ENCODE measurements at regions not wholly inside any gene's neighbourhood (a gene's known extent, or its start where the extent isn't known, plus 50 kb on each side); places are given as distances from the start of the nearest gene placed in this dataset.

- H3K4ac ChIP-seq (replicated peaks; ENCODE audit: insufficient read length, low read depth, low read length) = no peak overlapping the region
- H4K8ac ChIP-seq (ENCODE audit: extremely low read depth, insufficient read depth, low read length) = no peak overlapping the region
- no peak overlapping the region for H3K56ac ChIP-seq (replicated peaks; ENCODE audit: insufficient read length, low read depth, low read length)
- TF ChIP-seq SRF (IDR thresholded peaks at IDR 0.05; ENCODE audit: low read depth, low read length) = no peak
- peak in 1 of 2 experiments; percentile 46; a peak in 3 of 4 replicates for TF ChIP-seq RAD21 (IDR thresholded peaks at IDR 0.05 in 1 of 2, conservative IDR thresholded peaks at IDR 0.05 in 1 of 2; ENCODE audit: low read depth in 2 of 2, low read length in 2 of 2)
- H3K4me3 ChIP-seq (ENCODE audit: extremely low read depth in 1 of 4, insufficient read depth in 2 of 4, low read depth in 3 of 4, low read length in 4 of 4) = no peak overlapping the region
- no peaks in the 10 kb centered on the region for H3K23me2 ChIP-seq (ENCODE audit: low read depth, low read length)
- no peaks in the 10 kb centered on the region for H3K79me1 ChIP-seq (ENCODE audit: low read depth, low read length)
- H3K4me2 ChIP-seq (ENCODE audit: insufficient read depth in 1 of 2, low read depth in 2 of 2, low read length in 2 of 2) = no peak overlapping the region
- H4K91ac ChIP-seq (replicated peaks; ENCODE audit: insufficient read length, low read length) = no peak overlapping the region
- H3K9ac ChIP-seq (replicated peaks in 1 of 4; ENCODE audit: extremely low read depth in 1 of 4, low read depth in 3 of 4, low read length in 3 of 4) = no peak overlapping the region
- H3K14ac ChIP-seq (ENCODE audit: insufficient read length) = no peak overlapping the region
- no peak overlapping the region for H2BK120ac ChIP-seq (replicated peaks; ENCODE audit: low read depth, low read length)
- H4K20me1 ChIP-seq (replicated peaks in 1 of 2; ENCODE audit: control insufficient read depth in 1 of 2, insufficient read depth in 2 of 2, low read length in 2 of 2) = no peaks in the 10 kb centered on the region
- ChIA-PET CTCF (ENCODE audit: partially characterized antibody) (no interaction called here), POLR2A (ENCODE audit: partially characterized antibody) (no interaction called here)
- WGBS, 2 experiments (ENCODE audit: extremely low coverage in 1 of 2, insufficient coverage in 1 of 2, insufficient read length in 1 of 2, insufficient replicate concordance in 2 of 2, low coverage in 1 of 2, low lambda C conversion rate in 2 of 2, missing lambda C conversion rate in 1 of 2) = 64% methylated on average over 3 of the region's 3 CpGs; no CpG with 5 or more reads in 1 of the 2 experiments
- H2BK5ac ChIP-seq (ENCODE audit: low read depth, low read length) = no peak overlapping the region
- FAIRE-seq (no peak), DNase-seq (ENCODE audit: low read depth in 1 of 2, low spot score in 2 of 2) (no peak)
- H3K9me3 ChIP-seq (ENCODE audit: insufficient read depth in 2 of 2, low read depth in 1 of 2, low read length in 1 of 2) = no peaks in the 10 kb centered on the region
- H3K79me2 ChIP-seq (ENCODE audit: control insufficient read depth in 1 of 2, insufficient read depth in 2 of 2, low read length in 2 of 2) = no peaks in the 10 kb centered on the region
- no peaks in the 10 kb centered on the region for H3K4me1 ChIP-seq (replicated peaks in 1 of 4; ENCODE audit: control insufficient read depth in 3 of 4, insufficient read depth in 4 of 4, low read length in 3 of 4)
- no peak overlapping the region for H2BK20ac ChIP-seq (ENCODE audit: low read length)
- no peak overlapping the region for H2AFZ ChIP-seq (ENCODE audit: low read length)
- no peaks in the 10 kb centered on the region for H3K27me3 ChIP-seq (replicated peaks in 1 of 4; ENCODE audit: control insufficient read depth in 3 of 4, extremely low read depth in 1 of 4, insufficient read depth in 3 of 4, low read length in 3 of 4)
- no peak overlapping the region for H3K27ac ChIP-seq (ENCODE audit: low read depth, low read length)
- H3K18ac ChIP-seq (ENCODE audit: extremely low read depth, low read length) = no peak overlapping the region
- H2BK12ac ChIP-seq (ENCODE audit: low read depth, low read length) = no peak overlapping the region
- H2AK5ac ChIP-seq (ENCODE audit: low read depth, low read length) = no peak overlapping the region
- no peak overlapping the region for H2BK15ac ChIP-seq (ENCODE audit: low read length)
- H3K23ac ChIP-seq (ENCODE audit: insufficient read length) = no peak overlapping the region
- no peaks in the 10 kb centered on the region for H3K36me3 ChIP-seq (ENCODE audit: control insufficient read depth in 2 of 4, insufficient read depth in 4 of 4, low read length in 3 of 4)
- no peak overlapping the region for H4K5ac ChIP-seq (ENCODE audit: insufficient read length, low read depth, low read length)
Measured at GRCh38 chrX:95346856-95347255, 1337.8 kb upstream of the DIAPH2 start.

Measured in H1 (cell line).